Activated naive CD8-positive, alpha-beta T cell treated with anti-CD3 and anti-CD28 coated beads, Interleukin-2, amount 50 U/mL, for 24 hours (primary cell): ENCODE measurements at regions not wholly inside any gene's neighbourhood (a gene's known extent, or its start where the extent isn't known, plus 50 kb on each side); places are given as distances from the start of the nearest gene placed in this dataset.
A peak's percentile ranks its signal among the peaks of the same experiment; 100 is the strongest.

Experiments used
- ATAC-seq: fragments of 150-1000 bp; cut with Tn5 transposase; one replicate; pipeline ENCODE4 v1.10.0; 2021
- DNase-seq: peaks from one replicate; pipeline ENCODE4 v3.0.0; 2021
- H3K27ac Mint-ChIP-seq: one replicate; pipeline ENCODE4 v1.8.0; 2021; ENCODE audit warnings: mild to moderate bottlenecking, mixed read lengths
- H3K27me3 Mint-ChIP-seq: one replicate; pipeline ENCODE4 v1.8.0; 2021; ENCODE audit warnings: mixed read lengths
- H3K36me3 Mint-ChIP-seq: one replicate; pipeline ENCODE4 v1.8.0; 2021; ENCODE audit warnings: low read depth, mixed read lengths
- H3K4me1 Mint-ChIP-seq: one replicate; pipeline ENCODE4 v1.8.0; 2021; ENCODE audit warnings: mixed read lengths
- H3K4me3 Mint-ChIP-seq: one replicate; pipeline ENCODE4 v1.8.0; 2021; ENCODE audit warnings: mild to moderate bottlenecking, moderate library complexity, mixed read lengths
- H3K9me3 Mint-ChIP-seq: one replicate; pipeline ENCODE4 v1.8.0; 2021; ENCODE audit warnings: mixed read lengths

DNA sequence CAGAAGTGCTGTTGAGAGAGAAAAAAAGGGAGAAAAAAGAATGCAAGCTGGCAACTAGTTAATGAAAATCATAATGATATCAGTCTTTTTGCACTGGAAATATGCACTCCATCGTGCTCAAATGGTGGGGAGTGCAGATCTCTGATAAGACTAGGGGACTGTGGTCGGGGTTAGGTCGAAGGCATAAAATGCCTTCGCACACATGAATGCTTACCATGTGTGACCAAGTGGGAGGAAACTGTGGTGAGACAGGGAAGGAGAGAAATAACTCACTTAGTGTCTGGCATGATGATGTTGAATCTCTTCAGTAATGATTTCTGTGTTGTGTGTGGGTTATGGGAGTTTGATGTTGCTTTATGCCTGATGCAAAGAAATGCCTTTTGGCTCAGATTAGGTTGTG, 358.9 kb downstream of the FBXO8 start:
- Mint-ChIP-seq H3K4me3 (no peak overlapping the region), H3K9me3 (no peaks in the 10 kb centered on the region), H3K4me1 (no peaks in the 10 kb centered on the region), H3K36me3 (no peaks in the 10 kb centered on the region), H3K27ac (no peak overlapping the region), H3K27me3 (no peaks in the 10 kb centered on the region)
- ATAC-seq (no peak), DNase-seq (no peak)

GRCh38 chr4:173919861-173920260, 363.6 kb downstream of the FBXO8 start:
- Mint-ChIP-seq H3K36me3 (no peaks in the 10 kb centered on the region), H3K27me3 (no peaks in the 10 kb centered on the region), H3K27ac (no peak overlapping the region)

GRCh38 chr4:173919196-173919595, 364.3 kb downstream of the FBXO8 start:
- Mint-ChIP-seq H3K27me3 (no peaks in the 10 kb centered on the region), H3K36me3 (no peaks in the 10 kb centered on the region), H3K27ac (no peak overlapping the region), H3K4me3 (no peak overlapping the region), H3K9me3 (no peaks in the 10 kb centered on the region), H3K4me1 (no peaks in the 10 kb centered on the region)
- DNase-seq (no peak), ATAC-seq (no peak)

More at GRCh38 chr4:173919861-173920260, 363.6 kb downstream of the FBXO8 start:
- ATAC-seq (no peak), DNase-seq (no peak)
- H3K4me1 Mint-ChIP-seq: no peaks in the 10 kb centered on the region
- no peak overlapping the region for H3K4me3 Mint-ChIP-seq
- no peaks in the 10 kb centered on the region for H3K9me3 Mint-ChIP-seq

DNA sequence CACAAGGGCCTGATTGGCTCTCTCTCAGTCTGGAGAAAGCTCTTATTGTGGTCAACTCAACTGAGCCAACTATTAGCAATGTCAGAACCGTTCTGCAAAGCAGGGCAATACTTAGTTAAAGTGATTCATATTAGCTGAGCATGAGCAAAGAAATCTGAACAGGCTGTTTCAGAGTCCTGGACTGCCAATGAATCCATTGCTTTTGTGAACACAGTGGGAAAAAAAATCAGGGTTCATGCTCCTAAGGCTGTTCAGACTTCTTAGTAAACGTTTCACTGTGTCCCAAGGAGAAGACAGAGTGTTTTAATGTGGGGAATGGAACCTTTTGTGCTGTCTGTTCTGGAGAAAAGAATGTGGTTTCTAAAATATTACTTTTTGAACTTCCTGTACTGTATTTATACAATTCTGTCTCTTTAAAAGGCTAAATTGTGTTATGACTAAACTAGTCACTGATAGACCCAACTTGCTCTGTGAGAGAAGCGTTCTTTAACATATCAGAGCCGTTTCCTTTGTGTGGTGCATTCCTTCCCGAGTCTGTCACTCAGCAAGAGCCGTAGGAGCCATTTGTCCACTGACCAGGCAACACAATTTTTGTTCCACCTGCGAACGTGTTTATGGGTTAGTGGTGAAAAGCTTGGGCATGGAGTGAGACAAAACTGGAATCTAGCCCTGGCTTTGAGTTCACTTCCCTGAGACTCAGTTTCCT, 366.1 kb downstream of the FBXO8 start:
- Mint-ChIP-seq H3K9me3 (no peaks in the 10 kb centered on the region), H3K36me3 (no peaks in the 10 kb centered on the region), H3K27me3 (no peaks in the 10 kb centered on the region), H3K4me1 (no peaks in the 10 kb centered on the region), H3K27ac (no peak overlapping the region), H3K4me3 (no peak overlapping the region)
- no peak for DNase-seq
- ATAC-seq: no peak

GRCh38 chr4:173913496-173913895, 370.0 kb downstream of the FBXO8 start:
- Mint-ChIP-seq H3K9me3 (no peaks in the 10 kb centered on the region), H3K36me3 (no peaks in the 10 kb centered on the region), H3K27me3 (no peaks in the 10 kb centered on the region), H3K4me3 (no peak overlapping the region), H3K4me1 (no peaks in the 10 kb centered on the region), H3K27ac (no peak overlapping the region)
- no peak for ATAC-seq
- no peak for DNase-seq

- no peaks in the 10 kb centered on the region for H3K4me1 Mint-ChIP-seq
- no peaks in the 10 kb centered on the region for H3K9me3 Mint-ChIP-seq
- no peaks in the 10 kb centered on the region for H3K36me3 Mint-ChIP-seq
- no peak overlapping the region for H3K4me3 Mint-ChIP-seq
- no peaks in the 10 kb centered on the region for H3K27me3 Mint-ChIP-seq
- ATAC-seq: no peak
- no peak overlapping the region for H3K27ac Mint-ChIP-seq
- DNase-seq: no peak
Measured at GRCh38 chr4:173912384-173912783, 371.1 kb downstream of the FBXO8 start.

DNA sequence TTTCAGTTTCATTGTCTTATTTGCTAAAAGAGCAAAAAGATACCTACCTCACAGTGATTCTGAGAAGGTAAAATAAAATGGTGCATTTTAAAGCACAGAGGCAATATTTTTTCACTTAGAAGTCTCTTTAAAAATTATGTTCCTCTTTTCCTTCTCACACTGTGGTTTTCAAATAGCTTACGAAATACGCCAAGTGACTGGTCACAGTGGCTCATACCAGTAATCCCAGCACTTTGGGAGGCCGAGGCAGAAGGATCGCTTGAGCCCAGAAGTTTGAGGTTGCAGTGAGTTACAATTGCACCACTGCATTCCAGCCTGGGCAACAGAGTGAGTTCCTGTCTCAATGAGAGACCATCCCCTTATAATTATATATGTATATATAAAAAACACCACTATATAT, 372.6 kb downstream of the FBXO8 start:
- H3K27me3 Mint-ChIP-seq: no peaks in the 10 kb centered on the region
- H3K4me3 Mint-ChIP-seq: no peak overlapping the region
- H3K36me3 Mint-ChIP-seq: no peaks in the 10 kb centered on the region
- H3K4me1 Mint-ChIP-seq: no peaks in the 10 kb centered on the region
- no peak for DNase-seq
- ATAC-seq: no peak
- no peaks in the 10 kb centered on the region for H3K9me3 Mint-ChIP-seq
- H3K27ac Mint-ChIP-seq: no peak overlapping the region

GRCh38 chr4:173909294-173909693, 374.2 kb downstream of the FBXO8 start:
- Mint-ChIP-seq H3K4me1 (no peaks in the 10 kb centered on the region), H3K36me3 (no peaks in the 10 kb centered on the region), H3K4me3 (no peak overlapping the region), H3K9me3 (no peaks in the 10 kb centered on the region), H3K27ac (no peak overlapping the region), H3K27me3 (no peaks in the 10 kb centered on the region)
- no peak for DNase-seq
- ATAC-seq: no peak

GRCh38 chr4:173899813-173900212, 369.8 kb upstream of the HAND2 start:
- Mint-ChIP-seq H3K4me1 (no peaks in the 10 kb centered on the region), H3K27ac (no peak overlapping the region), H3K27me3 (no peaks in the 10 kb centered on the region), H3K36me3 (no peaks in the 10 kb centered on the region), H3K4me3 (no peak overlapping the region), H3K9me3 (no peaks in the 10 kb centered on the region)
- ATAC-seq (no peak), DNase-seq (no peak)

- no peaks in the 10 kb centered on the region for H3K27me3 Mint-ChIP-seq
- no peaks in the 10 kb centered on the region for H3K4me1 Mint-ChIP-seq
- H3K27ac Mint-ChIP-seq: no peak overlapping the region
- peaks cover 20% of the 10 kb centered on the region for H3K9me3 Mint-ChIP-seq
- H3K36me3 Mint-ChIP-seq: no peaks in the 10 kb centered on the region
- H3K4me3 Mint-ChIP-seq: no peak overlapping the region
- no peak for DNase-seq
- no peak for ATAC-seq
Measured at GRCh38 chr4:173891072-173891471, 361.0 kb upstream of the HAND2 start.

DNA sequence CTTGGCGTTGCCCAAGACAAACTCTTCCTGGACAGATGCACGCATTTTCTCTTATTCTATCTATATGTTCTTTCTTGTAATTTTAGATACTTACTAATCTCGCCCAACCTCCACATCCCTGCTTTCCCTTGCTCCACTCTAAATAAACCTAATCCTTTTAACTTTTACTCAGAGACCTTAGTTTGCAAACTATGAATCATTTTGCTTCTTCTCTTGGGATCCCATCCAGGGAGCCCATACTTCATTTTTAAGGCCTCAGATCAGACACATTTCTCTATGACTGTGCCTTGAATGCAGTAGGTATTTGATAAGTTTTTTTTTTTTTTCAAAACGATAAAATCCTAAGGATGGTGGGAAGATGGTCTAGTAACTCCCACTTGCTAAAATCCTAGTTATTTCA, 353.8 kb upstream of the HAND2 start:
- no peaks in the 10 kb centered on the region for H3K4me1 Mint-ChIP-seq
- no peaks in the 10 kb centered on the region for H3K36me3 Mint-ChIP-seq
- peaks cover 21% of the 10 kb centered on the region for H3K9me3 Mint-ChIP-seq
- no peak overlapping the region for H3K27ac Mint-ChIP-seq
- no peaks in the 10 kb centered on the region for H3K27me3 Mint-ChIP-seq
- H3K4me3 Mint-ChIP-seq: no peak overlapping the region
- ATAC-seq (no peak), DNase-seq (no peak)

DNA sequence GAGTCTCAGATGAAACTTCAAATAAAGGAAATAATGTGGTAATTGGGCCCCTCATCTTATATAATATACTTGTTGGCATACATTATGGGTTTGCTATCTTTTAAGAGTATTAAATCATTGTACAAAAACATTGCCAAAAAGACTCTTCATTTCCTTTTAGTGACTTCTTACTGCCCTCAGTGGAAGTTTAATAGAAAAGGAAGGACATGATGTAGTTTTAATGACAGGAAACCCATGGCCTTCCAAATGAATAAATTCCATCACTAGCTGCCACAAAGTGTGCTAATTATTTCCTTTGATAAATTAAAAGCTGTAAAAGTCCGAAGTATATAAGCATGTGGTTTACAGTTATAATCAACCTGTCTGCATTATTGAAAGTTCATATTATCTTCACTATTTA, 350.9 kb upstream of the HAND2 start:
- Mint-ChIP-seq H3K4me1 (no peaks in the 10 kb centered on the region), H3K9me3 (peaks cover 4% of the 10 kb centered on the region), H3K36me3 (no peaks in the 10 kb centered on the region), H3K27ac (no peak overlapping the region), H3K4me3 (no peak overlapping the region), H3K27me3 (no peaks in the 10 kb centered on the region)
- no peak for DNase-seq
- ATAC-seq: no peak

- H3K27me3 Mint-ChIP-seq: peaks cover 2% of the 10 kb centered on the region
Measured at GRCh38 chr4:173879509-173879908, 349.5 kb upstream of the HAND2 start.

GRCh38 chr4:173878701-173879100, 348.7 kb upstream of the HAND2 start:
- Mint-ChIP-seq H3K36me3 (no peaks in the 10 kb centered on the region), H3K27me3 (peaks cover 3% of the 10 kb centered on the region), H3K4me3 (no peak overlapping the region), H3K27ac (no peak overlapping the region), H3K4me1 (no peaks in the 10 kb centered on the region), H3K9me3 (peaks cover 4% of the 10 kb centered on the region)
- ATAC-seq: peak; percentile 28
- DNase-seq: no peak

More at GRCh38 chr4:173879509-173879908, 349.5 kb upstream of the HAND2 start:
- ATAC-seq: no peak
- H3K27ac Mint-ChIP-seq: no peak overlapping the region
- H3K4me3 Mint-ChIP-seq: no peak overlapping the region
- no peaks in the 10 kb centered on the region for H3K4me1 Mint-ChIP-seq
- H3K36me3 Mint-ChIP-seq: no peaks in the 10 kb centered on the region
- DNase-seq: no peak
- peaks cover 4% of the 10 kb centered on the region for H3K9me3 Mint-ChIP-seq

- Mint-ChIP-seq H3K9me3 (no peaks in the 10 kb centered on the region), H3K4me1 (no peaks in the 10 kb centered on the region), H3K4me3 (no peak overlapping the region), H3K36me3 (no peaks in the 10 kb centered on the region), H3K27ac (no peak overlapping the region), H3K27me3 (peaks cover 3% of the 10 kb centered on the region)
- ATAC-seq: no peak
- DNase-seq: no peak
Measured at GRCh38 chr4:173871643-173872042, 341.6 kb upstream of the HAND2 start.
